ENCODE measurements at regions not wholly inside any gene's neighbourhood (a gene's known extent, or its start where the extent isn't known, plus 50 kb on each side); places are given as distances from the start of the nearest gene placed in this dataset.

DNA sequence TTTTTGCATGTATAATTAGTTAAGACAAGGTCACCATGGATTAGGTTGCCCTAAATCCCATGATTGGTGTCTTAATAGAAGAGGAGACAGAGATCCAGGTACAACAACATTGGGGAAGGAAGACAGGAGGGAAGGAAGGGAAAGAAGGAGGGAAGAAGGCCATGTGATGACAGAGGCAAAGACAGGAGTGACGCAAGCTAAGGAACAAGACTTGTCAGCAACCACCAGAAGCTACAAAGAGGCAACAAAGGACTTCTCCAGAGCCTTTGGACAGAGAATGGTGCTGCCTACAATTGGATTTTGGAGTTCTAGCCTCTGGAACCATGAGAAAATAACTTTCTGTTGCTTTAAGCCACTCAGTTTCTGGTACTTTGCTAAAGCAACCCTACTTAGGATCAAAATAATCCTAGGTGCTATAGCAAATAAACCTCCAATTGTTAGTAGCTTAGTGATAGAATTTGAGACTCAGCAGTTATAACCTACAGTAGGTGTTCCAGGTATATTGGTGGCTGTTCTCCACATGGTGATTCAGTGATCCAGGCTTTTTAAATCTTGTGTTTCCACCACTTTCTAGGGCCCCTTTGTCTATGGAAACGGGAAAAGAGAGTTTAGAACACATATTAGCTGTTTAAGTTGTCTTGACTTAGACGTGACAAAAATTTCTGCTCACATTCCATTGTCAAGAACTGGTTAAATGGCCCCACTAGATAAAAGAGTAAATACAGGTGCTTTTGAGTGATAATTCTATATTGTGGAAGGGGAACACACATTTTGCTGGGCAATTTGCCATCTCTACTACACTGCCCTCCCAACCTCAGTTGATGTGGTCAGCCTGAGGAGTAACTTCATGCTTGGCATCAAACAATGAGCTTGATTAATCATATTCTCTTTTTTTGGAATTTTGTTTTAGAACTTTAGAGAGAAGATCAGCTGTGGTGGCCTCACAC is 70.5 kb upstream of the SP4 start:
- FAIRE-seq (no peak), DNase-seq (ENCODE audit: low spot score) (no peak)

DNA sequence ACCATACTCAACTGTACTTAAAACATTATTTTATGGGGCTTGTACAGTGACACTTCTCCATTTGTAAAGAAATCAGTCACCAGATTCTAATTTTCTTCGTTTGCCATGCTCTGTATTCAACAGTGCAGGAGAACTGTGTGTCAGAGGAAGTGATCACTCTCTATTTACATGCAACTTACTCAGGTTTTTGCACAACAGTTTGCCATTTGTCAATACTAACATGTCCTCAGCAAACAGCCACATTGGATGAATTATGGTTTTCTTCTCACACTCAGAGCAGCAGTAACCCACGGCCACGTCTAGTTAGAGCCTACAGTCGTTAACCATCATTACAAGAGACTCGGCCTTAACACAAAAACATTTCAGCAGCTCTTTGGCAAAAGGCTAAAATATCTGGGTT is 69.2 kb upstream of the SP4 start:
- FAIRE-seq, result no peak
- DNase-seq (ENCODE audit: low spot score), result no peak

DNA sequence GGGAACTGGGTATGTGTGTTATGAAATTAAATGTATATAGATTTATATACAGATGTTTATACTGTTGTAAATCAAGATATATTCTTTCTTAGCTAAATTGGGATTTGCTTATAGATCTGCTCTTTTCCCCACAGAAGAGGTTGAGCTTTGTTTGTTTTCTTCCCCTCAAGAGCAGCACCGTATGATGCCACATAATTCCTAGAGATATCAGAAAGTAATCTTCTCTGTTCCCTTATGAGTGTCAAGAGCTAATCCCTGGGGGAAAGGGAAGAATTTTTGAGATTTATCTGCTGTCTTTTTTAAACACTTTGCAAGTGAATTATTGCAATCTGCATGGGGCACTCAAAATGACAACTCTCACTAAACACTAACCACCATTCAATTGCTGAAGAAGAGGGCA is 68.7 kb upstream of the SP4 start:
- no peak for DNase-seq (ENCODE audit: low spot score)
- FAIRE-seq, result no peak

DNA sequence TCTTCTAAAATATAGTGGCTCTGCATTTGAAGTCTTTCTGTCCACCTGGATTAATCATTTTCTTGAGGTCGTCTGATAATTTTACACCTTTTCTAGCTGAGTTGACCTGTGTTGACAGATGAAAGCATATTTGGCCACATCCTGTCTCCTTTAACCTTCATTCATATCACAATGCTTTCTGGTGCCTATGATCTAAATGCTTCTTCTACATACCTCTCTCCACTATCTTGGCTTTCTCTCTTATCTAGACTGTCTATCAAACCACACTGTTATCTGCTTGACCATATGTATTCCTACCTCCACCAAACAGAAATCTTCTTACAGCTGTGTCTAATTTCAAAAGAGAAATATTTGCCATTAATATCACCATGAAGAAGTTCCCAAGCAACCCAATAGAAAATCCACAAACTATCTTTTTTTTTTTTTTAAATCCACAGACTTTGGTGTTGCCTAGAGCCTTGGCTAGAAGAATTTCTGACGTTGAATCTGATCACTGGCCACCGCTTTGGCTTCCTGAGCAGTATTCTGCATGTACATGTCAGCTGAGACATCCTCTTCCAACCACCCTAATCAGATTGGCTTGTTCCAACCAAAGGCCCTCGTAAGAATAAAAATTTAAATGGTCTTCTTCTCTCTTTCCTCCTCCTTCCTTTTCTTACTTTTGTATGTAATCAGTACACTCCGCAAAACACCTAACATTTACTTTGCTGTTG is 66.3 kb upstream of the SP4 start:
- DNase-seq (ENCODE audit: low spot score) (no peak), FAIRE-seq (no peak)

DNA sequence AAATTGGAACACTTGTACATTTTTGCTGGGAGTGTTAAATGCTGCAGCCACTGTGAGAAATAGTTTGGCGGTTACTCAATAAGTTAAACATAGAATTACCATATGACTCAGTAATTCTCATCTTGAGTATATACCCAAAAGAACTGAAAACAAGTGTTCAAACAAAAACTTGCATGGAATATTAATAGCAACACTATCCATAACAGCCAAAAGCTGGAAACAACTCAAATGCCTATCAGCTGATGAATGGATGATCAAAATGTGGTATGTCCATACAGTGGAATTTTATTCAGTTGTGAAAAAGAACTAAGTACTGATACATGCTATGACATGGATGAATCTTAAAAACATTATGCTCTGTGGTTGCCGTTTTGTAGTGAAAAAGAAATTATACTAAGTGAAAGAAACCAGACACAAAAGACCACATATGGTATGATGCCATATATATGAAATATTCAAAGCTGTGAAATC is 63.0 kb upstream of the SP4 start:
- FAIRE-seq, result no peak
- no peak for DNase-seq (ENCODE audit: low spot score)

DNA sequence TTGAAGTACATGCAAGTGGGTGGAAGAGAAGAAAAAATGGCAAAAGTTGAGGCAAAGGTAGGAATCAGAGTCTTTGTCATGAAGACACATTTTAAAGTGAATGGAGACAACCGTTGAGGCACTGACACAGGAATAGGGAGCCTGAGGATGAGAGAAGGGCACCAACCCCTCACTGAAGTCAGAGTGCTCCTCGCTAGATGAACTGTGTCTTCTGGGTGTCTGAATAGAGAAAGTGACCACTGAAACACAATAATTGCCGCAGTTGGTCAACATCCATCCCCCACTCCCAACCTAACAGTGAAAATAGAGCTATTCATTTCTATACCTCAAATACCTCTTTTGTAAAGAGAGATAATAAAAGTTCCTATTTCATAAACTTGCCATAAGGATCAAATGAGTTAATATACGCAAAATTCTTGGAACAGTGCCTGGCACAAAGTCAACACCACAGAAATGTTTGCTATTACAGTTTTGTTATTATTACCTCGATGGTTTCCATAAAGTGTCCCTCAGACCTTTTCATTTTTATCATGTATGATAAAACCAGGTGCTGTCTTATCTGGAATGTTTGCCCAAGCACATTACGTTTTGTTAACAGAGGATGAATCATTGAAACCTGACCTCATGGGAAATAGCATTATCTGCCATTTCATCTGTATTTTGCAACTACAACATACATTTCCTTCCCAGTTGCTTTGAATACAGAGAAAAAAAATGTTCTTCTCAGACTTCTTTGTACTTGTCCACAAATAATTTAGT is 61.8 kb upstream of the SP4 start:
- FAIRE-seq (no peak), DNase-seq (ENCODE audit: low spot score) (peak; percentile 46)

DNA sequence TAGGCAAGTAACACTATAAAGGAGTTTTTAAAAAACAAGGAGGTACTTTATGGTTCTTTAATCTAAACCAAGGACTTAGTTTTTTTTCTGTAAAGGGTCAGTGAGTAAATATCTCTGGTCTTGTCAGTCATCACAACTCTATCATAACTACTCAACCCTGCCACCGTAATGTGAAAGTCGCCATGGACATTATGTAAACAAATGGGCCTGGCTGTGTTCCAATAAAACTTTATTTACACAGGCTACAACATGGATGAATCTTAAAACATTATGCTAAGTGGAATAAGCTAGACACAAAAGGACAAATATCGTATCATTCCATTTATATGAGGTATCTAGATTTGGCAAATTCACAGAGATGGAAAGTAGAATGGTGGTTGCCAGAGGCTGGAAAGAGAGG is 60.8 kb upstream of the SP4 start:
- no peak for DNase-seq (ENCODE audit: low spot score)
- FAIRE-seq, result no peak

DNA sequence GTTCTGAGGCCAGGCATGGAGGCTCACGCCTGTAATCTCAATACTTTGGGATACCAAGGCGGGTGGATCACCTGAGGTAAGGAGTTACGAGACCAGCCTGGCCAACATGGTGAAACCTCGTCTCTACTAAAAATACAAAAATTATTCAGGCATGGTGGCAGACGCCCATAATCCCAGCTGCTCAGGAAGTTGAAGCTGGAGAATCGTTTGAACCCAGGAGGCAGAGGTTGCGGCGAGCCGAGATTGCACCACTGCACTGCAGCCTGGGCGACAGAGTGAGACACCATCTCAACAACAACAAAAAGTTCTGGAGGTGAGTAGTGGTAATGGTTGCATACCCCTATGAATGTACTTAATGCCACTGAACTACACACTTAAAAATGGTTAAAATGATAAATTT is 60.3 kb upstream of the SP4 start:
- DNase-seq (ENCODE audit: low spot score) (no peak), FAIRE-seq (no peak)

DNA sequence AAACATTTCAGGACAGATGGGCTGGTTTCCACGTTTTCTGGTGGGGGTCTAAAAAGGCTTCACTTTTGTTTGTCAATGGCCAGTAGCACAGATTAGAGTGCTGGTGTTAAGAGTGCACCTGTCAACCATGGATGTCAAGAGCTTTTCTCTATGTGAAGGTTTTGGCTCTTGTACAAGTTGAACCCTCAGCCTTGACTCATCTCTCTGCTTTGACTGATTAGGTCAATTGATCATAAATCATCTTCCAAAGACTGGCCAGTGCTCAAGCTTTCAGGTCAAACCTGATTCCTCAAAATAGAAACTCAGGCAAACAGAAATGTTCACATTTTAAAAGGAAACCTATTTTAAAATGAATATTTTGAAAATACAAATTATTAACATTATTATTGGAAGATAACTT is 59.6 kb upstream of the SP4 start:
- no peak for FAIRE-seq
- DNase-seq (ENCODE audit: low spot score), result no peak

DNA sequence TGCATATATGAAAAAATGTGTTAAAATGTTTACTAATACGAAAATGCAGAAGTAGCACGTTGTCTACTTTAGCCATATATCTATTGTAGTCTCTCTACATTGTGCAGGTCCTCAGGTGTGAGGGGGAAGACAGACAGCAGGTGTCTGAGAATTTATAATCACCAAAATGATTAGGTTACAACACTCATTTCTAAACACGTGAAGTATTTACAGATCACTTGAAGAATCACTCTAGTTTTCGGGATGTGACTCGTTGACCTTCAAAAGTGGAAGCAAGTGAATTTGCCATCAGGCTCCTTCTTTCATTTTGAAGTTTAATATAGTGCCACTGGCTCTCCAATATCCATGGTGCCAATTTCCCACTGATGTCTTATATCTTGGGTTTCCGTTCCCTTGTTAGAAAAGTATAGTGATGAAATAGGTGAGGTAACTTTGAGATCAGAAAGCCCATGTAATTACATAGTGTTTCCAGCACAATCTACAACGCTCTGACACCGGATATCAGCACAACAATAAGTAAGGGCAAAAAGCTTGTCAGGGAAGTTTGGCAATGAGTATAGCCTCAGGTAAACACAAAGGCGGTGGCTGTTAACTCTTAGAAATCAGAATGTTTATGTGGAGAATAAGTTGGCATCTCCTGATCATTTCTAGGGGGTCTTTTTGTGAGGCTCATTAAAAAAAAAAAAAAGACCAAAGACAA is 57.5 kb upstream of the SP4 start:
- DNase-seq (ENCODE audit: low spot score) (no peak), FAIRE-seq (no peak)

DNA sequence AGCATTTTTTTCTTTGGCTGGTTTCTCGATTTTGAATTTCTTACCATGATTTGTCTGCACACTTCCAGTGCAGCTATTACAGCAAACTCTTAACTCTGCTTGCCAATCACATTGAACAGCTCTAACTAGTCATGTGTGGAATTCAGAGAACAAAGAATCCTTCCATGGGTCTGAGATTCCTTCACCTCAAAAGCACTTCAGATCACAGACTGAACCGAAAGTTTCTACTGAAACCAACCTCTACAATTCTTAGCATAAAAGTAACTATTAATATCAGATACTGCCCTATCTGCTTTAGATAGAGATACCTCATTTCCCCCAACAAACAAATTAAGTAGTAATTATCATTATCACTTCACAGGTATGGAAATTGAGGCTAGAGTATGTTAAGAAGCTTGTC is 56.5 kb upstream of the SP4 start:
- FAIRE-seq, result no peak
- DNase-seq (ENCODE audit: low spot score), result no peak

DNA sequence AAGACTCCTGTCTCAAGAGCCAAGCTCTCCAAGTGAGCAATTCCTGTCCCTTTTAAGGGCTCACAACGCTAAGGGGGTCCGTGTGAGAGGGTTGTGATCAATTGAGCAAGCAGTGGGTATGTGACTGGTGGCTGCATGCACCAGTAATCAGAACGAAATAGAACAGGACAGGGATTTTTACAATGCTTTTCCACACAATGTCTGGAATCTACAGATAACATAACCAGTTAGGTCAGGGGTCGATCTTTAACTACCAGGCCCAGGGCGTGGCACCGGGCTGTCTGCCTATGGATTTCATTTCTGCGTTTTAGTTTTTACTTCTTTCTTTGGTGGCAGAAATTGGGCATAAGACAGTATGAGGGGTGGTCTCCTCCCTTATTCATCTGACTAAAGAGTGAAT is 54.9 kb upstream of the SP4 start:
- no peak for FAIRE-seq
- no peak for DNase-seq (ENCODE audit: low spot score)

DNA sequence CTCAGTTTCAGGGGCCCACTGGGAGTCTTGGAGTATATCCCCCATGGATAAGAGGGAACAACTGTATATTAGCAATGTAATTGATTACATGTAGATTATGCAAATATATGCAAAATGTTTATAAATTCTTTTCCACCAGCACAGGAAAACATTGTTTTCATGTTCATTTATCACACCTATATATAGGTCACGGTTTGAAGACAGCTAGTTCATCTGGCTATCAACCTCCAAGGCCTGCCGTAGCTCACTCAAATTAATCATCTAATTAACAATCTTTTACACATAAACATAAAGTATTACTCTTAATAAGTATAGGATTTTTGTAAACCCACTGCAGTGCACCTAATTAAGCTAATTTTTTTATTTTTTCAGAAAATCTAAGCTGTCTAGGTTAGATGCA is 53.7 kb upstream of the SP4 start:
- FAIRE-seq (no peak), DNase-seq (ENCODE audit: low spot score) (no peak)

DNA sequence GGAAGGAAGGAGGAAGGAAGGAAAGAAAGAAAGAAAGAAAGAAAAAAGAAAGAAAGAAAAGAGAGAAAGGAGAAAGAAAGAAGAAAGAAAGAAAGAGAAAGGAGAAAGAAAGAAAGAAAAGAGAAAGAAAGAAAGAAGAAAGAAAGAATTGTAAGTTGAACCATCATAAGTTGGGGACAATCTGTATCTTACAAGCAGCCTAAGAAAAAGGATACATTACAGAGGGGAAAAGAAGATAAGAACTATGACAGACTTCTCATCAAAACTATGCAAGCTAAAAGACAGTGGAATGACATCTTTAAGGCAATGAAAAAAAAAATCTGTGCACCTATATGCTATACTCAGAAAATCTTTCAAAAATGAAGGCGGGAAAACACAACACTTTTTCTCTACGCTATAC is 50.3 kb upstream of the SP4 start:
- no peak for FAIRE-seq
- DNase-seq (ENCODE audit: low spot score), result no peak

Data from urothelium cell line (cell line).